Upper lobe of left lung (tissue), 4 donors: ENCODE measurements at regions not wholly inside any gene's neighbourhood (a gene's known extent, or its start where the extent isn't known, plus 50 kb on each side); places are given as distances from the start of the nearest gene placed in this dataset.

Experiments used
- EP300 ChIP-seq, 4 donors: sonication (generic); formaldehyde crosslinking; IDR thresholded peaks; one replicate each; pipeline ENCODE4 v1.5.1; 2017; ENCODE audit warnings: antibody characterized with exemption in 4 of 4, control low read depth in 2 of 4
- POLR2A ChIP-seq, 4 donors: fragments of 450-650 bp; IDR thresholded peaks; one replicate each; pipeline ENCODE4 v1.5.1; 2016 to 2017; ENCODE audit warnings: antibody characterized with exemption in 4 of 4, mild to moderate bottlenecking in 2 of 4

DNA sequence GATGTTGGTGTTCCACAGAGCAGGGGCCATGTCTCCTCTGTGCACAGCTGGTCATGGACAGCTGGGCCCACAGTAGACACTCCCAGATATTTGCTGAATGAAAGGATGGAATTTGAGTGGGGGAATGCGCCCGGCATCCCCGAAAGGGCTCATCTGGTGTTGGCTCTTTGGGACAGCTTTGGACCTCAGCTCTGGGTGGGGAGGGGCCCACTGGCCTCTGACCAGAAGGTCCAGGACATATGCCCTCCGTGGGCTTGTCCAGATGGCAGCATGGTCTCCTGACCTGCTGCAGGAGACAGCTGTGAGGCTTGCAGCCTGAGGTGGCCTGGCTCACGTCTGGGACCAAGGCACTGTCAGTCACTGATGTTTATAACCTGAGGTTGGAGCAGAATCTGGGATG, 160.4 kb upstream of the AJAP1 start:
- no peak for TF ChIP-seq POLR2A (IDR thresholded peaks at IDR 0.05)
- TF ChIP-seq EP300 (IDR thresholded peaks at IDR 0.05), result no peak
